Smooth muscle cell (in vitro differentiated cells): ENCODE measurements at regions not wholly inside any gene's neighbourhood (a gene's known extent, or its start where the extent isn't known, plus 50 kb on each side); places are given as distances from the start of the nearest gene placed in this dataset.

ENCODE experiments used
- DNase-seq: peaks from one replicate; lab custom pipeline; 2025; ENCODE audit not compliant: unreplicated experiment; lab: John Stamatoyannopoulos, UW
- H2AFZ ChIP-seq: fragments of 200-600 bp; sonication (generic); 2 replicates; pipeline ENCODE4 v1.6.0; 2016; ENCODE audit warnings: antibody characterized with exemption, low read depth, mild to moderate bottlenecking
- H3F3A ChIP-seq: fragments of 200-600 bp; sonication (generic); 2 replicates; pipeline ENCODE4 v1.6.0; 2017; ENCODE audit warnings: antibody characterized with exemption, low read depth
- H3K27ac ChIP-seq: fragments of 200-600 bp; sonication (generic); 2 replicates; pipeline ENCODE4 v1.5.1; 2016; ENCODE audit warnings: low read depth, mild to moderate bottlenecking
- H3K27me3 ChIP-seq: fragments of 200-600 bp; sonication (generic); 2 replicates; pipeline ENCODE4 v1.6.1; 2016; ENCODE audit warnings: low read depth, mild to moderate bottlenecking
- H3K36me3 ChIP-seq: fragments of 200-600 bp; sonication (generic); 2 replicates; pipeline ENCODE4 v1.5.1; 2016; ENCODE audit warnings: low read depth
- H3K4me1 ChIP-seq: fragments of 200-600 bp; sonication (generic); 2 replicates; pipeline ENCODE4 v1.5.1; 2016; ENCODE audit warnings: low read depth
- H3K4me2 ChIP-seq: fragments of 200-600 bp; sonication (generic); 2 replicates; pipeline ENCODE4 v1.6.0; 2016; ENCODE audit warnings: mild to moderate bottlenecking
- H3K4me3 ChIP-seq: fragments of 200-600 bp; sonication (generic); 2 replicates; pipeline ENCODE4 v1.5.1; 2016; ENCODE audit warnings: mild to moderate bottlenecking
- H3K79me2 ChIP-seq: fragments of 200-600 bp; sonication (generic); 2 replicates; pipeline ENCODE4 v1.6.0; 2016; ENCODE audit warnings: low read depth, mild to moderate bottlenecking
- H3K9ac ChIP-seq: fragments of 200-600 bp; sonication (generic); 2 replicates; pipeline ENCODE4 v1.6.0; 2016; ENCODE audit warnings: low read depth
- H3K9me3 ChIP-seq: fragments of 200-600 bp; sonication (generic); replicated peaks from 2 replicates; pipeline ENCODE4 v1.5.1; 2016; ENCODE audit warnings: low read depth
- H4K20me1 ChIP-seq: fragments of 200-600 bp; sonication (generic); 2 replicates; pipeline ENCODE4 v1.6.0; 2016; ENCODE audit warnings: low read depth
- WGBS: methylation state at CpG from one replicate; pipeline ENCODE4 v1.1.7; 2016; ENCODE audit warnings: low lambda C conversion rate; 5-methylcytosine and 5-hydroxymethylcytosine counted together
- TF ChIP-seq, protein P1 (sequence below): fragments of 200-600 bp; sonication (generic); IDR thresholded peaks from 2 replicates; pipeline ENCODE4 v1.5.1; 2017; ENCODE audit warnings: borderline replicate concordance, mild to moderate bottlenecking, antibody characterized with exemption; ENCODE audit not compliant: insufficient read depth, poor library complexity, severe bottlenecking

DNA sequence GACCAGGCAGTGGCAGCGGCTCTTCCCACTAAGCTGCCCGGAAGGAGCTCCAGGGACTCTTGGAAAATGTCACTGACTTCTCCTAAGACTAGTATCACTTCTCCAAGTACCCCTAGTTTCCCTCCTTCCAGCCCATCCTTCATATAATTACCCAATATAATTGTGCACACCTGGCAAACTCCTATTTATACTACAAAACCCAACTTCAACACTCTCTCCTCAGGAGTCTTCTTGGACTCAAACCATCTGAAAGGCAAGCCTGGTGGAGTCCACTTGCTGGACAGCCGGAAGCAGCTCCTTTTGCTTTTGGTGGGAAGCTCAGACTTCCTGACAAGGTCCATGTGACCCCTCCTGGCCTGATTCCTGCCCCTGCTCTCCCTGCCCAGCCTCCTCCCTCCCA lies 955.9 kb downstream of the TBC1D22A start:
- Histone ChIP-seq H3K4me2 (no peak overlapping the region), H2AFZ (no peak overlapping the region), H3K79me2 (no peaks in the 10 kb centered on the region), H3K4me1 (peaks cover 5% of the 10 kb centered on the region), H3F3A (no peaks in the 10 kb centered on the region), H3K9me3 (no peaks in the 10 kb centered on the region), H3K36me3 (no peaks in the 10 kb centered on the region), H3K9ac (no peak overlapping the region), H3K27ac (no peak overlapping the region), H4K20me1 (no peaks in the 10 kb centered on the region), H3K27me3 (no peaks in the 10 kb centered on the region), H3K4me3 (no peak overlapping the region)
- TF ChIP-seq, protein P1, sequence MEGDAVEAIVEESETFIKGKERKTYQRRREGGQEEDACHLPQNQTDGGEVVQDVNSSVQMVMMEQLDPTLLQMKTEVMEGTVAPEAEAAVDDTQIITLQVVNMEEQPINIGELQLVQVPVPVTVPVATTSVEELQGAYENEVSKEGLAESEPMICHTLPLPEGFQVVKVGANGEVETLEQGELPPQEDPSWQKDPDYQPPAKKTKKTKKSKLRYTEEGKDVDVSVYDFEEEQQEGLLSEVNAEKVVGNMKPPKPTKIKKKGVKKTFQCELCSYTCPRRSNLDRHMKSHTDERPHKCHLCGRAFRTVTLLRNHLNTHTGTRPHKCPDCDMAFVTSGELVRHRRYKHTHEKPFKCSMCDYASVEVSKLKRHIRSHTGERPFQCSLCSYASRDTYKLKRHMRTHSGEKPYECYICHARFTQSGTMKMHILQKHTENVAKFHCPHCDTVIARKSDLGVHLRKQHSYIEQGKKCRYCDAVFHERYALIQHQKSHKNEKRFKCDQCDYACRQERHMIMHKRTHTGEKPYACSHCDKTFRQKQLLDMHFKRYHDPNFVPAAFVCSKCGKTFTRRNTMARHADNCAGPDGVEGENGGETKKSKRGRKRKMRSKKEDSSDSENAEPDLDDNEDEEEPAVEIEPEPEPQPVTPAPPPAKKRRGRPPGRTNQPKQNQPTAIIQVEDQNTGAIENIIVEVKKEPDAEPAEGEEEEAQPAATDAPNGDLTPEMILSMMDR, result no peak
- WGBS, result 86% methylated on average over 3 of the region's 3 CpGs
- DNase-seq, result no peak

DNA sequence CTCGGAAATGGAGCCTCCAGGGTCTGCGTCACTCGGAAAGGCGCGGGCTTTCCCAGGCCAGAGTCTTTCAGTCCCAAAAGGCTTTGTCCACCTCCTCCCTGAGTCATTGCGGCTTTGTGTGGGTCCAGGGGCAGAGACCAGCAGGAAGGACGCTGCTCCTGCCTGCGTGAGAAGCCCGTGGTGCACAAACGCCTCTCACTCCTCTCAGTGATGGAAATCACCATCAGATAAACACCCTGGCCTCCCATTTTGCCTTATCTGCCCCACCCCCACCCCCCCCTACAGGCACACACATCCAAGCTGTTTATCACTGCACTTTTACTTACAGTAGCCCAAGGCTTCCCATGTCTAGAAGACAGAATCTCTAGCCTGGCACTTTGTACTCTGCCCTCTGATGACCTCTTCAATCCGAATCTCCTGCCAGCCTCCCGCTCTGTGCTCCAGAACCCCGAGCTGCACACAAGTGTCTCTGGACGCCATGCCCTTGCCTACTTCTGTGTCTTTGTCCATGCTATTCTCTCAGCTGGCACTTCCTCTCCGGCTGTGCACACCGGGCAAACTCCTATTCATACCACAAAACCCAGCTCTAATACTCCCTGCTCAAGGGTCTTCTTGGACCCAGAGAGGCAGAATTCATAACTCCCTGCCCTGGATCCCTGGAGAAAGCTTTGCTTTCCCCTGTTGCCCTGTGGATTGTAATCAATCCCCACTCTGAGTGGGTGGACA lies 954.6 kb downstream of the TBC1D22A start:
- no peak overlapping the region for H2AFZ ChIP-seq
- H3K27ac ChIP-seq, result no peak overlapping the region
- TF ChIP-seq, protein P1, result no peak
- H3K9me3 ChIP-seq, result no peaks in the 10 kb centered on the region
- no peaks in the 10 kb centered on the region for H3K36me3 ChIP-seq
- H3K4me1 ChIP-seq, result peaks cover 5% of the 10 kb centered on the region
- H3K4me3 ChIP-seq, result no peak overlapping the region
- H3F3A ChIP-seq, result no peaks in the 10 kb centered on the region
- no peaks in the 10 kb centered on the region for H3K27me3 ChIP-seq
- H4K20me1 ChIP-seq, result no peaks in the 10 kb centered on the region
- 75% methylated on average over 16 of the region's 16 CpGs for WGBS
- no peak overlapping the region for H3K9ac ChIP-seq
- no peak overlapping the region for H3K4me2 ChIP-seq
- no peak for DNase-seq
- no peaks in the 10 kb centered on the region for H3K79me2 ChIP-seq

DNA sequence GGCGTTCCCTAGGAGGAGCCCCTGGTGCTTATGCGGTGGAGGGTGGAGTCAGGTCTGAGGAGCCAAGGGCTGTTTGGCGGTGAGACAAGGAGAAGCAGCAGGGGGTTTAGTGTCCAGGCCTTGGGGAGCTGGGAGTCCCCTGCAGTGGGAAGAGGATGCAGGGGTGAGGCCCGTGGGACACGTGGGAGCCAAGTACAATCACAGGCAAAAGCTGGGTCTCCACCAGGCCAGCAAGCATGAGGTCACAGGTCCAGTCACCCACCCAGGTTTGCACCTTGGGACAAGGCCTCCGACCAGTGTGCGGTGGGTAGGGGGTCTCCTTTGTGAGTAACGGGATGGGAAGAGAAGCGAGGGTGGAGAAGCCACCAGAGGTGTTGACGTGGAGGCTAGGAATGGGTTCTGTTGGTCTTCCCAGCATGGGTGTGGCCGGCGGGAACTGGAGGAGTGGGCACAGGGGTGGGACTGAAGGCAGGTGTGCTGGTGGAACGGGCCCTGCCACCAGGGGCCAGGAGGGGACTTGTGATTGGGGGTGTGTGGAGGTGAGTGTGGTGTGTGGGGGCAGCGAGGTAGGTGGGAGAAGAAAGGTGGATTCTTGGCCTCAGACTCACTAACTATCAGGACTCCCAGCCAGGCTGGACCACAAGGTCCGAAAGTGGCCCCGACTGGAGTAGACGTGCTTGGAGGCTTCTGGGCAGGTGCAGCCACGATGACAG lies 953.6 kb downstream of the TBC1D22A start:
- DNase-seq, result no peak
- Histone ChIP-seq H3F3A (no peaks in the 10 kb centered on the region), H3K9me3 (no peaks in the 10 kb centered on the region), H3K27ac (no peak overlapping the region), H3K4me2 (no peak overlapping the region), H3K9ac (no peak overlapping the region), H3K4me1 (peaks cover 5% of the 10 kb centered on the region), H4K20me1 (no peaks in the 10 kb centered on the region), H3K79me2 (no peaks in the 10 kb centered on the region), H3K4me3 (no peak overlapping the region), H3K27me3 (no peaks in the 10 kb centered on the region), H2AFZ (no peak overlapping the region), H3K36me3 (no peaks in the 10 kb centered on the region)
- TF ChIP-seq, protein P1, result no peak
- 96% methylated on average over 17 of the region's 18 CpGs for WGBS
